Fibroblast of villous mesenchyme (primary cell): ENCODE measurements at regions not wholly inside any gene's neighbourhood (a gene's known extent, or its start where the extent isn't known, plus 50 kb on each side); places are given as distances from the start of the nearest gene placed in this dataset.
"Not testable (repeated sequence)": the region's sequence is repeated elsewhere in the genome, so short reads cannot be mapped to it uniquely, and the experiment has no call there.

Experiments
- DNase-seq: peaks from one replicate; pipeline ENCODE4 v3.0.0-alpha.2; 2010; ENCODE audit warnings: low read depth
- H3K4me3 ChIP-seq: 2 replicates; pipeline ENCODE4 v1.5.1; 2011; ENCODE audit warnings: low read depth, mild to moderate bottlenecking, low read length
- TF ChIP-seq, protein P1 (sequence below): IDR thresholded peaks from 2 replicates; pipeline ENCODE4 v1.5.1; 2012; ENCODE audit warnings: low read depth, mild to moderate bottlenecking, low read length; ENCODE audit not compliant: insufficient read depth

DNA sequence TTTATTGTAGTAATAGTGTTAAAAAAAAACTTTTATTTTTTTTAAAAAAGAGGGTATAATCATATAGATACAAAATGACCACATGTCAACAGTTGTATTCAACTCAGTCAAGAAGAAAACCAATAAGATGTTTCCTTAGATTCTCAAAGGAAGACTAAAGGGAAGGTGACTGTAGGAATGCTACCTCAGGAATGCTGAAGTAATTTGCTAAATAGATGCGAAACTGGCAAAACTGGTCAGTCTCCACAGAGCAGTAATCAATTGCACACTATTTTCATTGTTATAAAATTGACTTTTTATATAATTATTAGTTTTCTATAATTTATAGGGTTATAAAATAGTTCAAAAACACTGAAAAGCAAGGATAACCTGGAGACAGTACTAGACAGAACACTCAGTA lies 204.8 kb downstream of the GABRG2 start:
- no peak overlapping the region for H3K4me3 ChIP-seq
- DNase-seq: no peak
- TF ChIP-seq, protein P1, sequence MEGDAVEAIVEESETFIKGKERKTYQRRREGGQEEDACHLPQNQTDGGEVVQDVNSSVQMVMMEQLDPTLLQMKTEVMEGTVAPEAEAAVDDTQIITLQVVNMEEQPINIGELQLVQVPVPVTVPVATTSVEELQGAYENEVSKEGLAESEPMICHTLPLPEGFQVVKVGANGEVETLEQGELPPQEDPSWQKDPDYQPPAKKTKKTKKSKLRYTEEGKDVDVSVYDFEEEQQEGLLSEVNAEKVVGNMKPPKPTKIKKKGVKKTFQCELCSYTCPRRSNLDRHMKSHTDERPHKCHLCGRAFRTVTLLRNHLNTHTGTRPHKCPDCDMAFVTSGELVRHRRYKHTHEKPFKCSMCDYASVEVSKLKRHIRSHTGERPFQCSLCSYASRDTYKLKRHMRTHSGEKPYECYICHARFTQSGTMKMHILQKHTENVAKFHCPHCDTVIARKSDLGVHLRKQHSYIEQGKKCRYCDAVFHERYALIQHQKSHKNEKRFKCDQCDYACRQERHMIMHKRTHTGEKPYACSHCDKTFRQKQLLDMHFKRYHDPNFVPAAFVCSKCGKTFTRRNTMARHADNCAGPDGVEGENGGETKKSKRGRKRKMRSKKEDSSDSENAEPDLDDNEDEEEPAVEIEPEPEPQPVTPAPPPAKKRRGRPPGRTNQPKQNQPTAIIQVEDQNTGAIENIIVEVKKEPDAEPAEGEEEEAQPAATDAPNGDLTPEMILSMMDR: no peak

DNA sequence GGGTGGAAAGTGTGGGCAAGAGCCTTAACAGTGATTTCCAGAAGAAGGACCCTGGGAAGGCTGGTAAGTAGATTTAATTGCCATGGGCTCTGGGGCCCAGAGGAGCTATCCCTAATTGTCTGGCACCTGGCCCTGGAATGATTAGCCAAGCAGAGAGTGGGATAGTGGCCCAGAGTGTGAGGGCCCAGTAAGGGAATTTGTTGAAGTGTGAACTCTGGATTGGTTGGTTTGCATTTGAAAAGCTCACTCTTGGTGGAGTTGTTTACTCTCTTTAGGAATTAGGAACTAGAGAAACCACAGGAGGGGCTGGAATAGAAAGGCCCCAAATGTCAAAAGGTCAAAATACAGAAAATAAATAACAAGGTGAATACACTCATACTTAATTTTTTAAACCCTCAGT lies 207.1 kb downstream of the GABRG2 start:
- DNase-seq: no peak

DNA sequence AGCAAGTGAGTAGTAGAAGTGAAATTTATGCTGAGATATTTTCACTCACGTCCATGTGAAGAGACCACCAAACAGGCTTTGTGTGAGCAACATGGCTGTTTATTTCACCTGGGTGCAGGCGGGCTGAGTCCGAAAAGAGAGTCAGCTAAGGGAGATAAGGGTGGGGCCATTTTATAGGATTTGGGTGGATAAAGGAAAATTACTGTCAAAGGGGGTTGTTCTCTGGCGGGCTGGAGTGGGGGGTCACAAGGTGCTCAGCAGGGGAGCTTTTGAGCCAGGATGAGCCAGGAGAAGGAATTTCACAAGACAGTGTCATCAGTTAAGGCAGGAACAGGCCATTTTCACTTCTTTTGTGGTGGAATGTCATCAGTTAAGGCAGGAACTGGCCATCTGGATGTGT lies 207.8 kb downstream of the GABRG2 start:
- DNase-seq, H3K4me3 ChIP-seq: not testable (repeated sequence)

More for the DNA sequence above, 207.1 kb downstream of the GABRG2 start:
- TF ChIP-seq, protein P1: no peak
- no peak overlapping the region for H3K4me3 ChIP-seq

DNA sequence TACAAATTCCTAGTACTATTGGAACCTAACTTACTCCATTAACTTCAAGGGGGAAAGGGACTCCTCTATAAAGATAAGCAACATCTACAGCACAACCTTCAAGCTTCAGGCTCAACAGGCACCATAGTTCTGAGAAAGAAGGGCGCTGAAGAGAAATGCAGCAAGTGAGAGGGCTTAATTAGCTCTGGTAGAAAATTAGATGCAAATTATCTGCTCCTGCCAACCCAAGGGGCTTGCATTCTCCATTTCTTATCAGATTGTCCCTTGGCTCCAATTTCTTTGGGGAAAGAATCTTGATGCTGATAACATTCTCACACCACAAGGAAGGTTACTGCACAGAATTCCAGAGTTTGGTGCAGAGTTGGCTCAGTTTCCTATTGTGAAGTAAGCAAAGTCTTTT lies 214.6 kb downstream of the GABRG2 start:
- no peak overlapping the region for H3K4me3 ChIP-seq
- DNase-seq: no peak
- TF ChIP-seq, protein P1: no peak

DNA sequence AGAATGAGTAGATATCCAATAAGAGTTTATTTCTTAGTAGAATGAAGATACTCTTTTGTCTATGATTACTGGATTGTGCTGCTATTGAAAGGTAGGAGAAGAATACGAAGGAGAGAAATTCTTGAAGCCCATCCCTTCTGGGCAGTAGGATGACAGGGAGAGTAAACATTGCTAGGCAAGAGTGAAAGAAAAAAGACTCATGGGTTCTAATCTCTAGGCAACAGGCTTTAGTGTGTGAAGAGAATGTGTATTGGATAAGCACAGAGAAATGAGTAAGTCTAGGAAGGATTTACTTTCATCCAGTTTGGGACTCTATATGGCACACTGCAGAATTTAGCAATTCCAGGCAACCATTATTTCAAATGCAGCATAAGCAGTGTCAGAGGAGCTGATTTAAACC lies 216.0 kb downstream of the GABRG2 start:
- TF ChIP-seq, protein P1: no peak

DNA sequence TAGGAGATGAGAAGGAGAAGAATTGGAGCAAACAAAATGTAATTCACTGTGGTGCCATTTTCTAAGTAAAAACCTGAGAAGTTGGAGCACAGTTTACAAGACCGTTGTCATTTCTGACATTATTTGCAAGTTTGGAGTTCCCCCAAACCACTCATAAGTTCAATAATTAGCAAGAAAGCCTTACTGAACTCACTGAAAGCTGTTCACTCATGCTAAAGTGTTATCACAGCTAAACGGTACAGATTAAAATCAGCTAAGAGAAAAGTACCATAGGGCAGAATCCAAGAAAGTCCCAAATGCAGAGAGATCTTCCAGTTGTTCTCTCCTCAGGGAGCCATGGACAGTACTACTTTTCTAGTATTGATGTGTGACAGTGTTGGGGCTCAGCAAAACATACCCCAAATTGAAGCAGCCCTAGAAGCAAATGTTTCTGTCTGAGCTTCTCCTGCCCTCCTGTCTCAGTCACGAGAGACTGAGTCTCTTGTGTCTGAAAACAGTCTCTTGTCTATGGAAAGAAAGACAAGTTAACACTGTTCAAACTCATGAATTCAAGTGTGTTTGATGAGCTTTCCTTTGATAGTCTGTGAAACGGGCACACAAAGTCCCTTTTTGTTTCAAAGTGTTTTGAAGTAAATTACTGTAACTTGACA lies 221.2 kb downstream of the GABRG2 start:
- no peak for DNase-seq
- no peak overlapping the region for H3K4me3 ChIP-seq
- TF ChIP-seq, protein P1: no peak

More for the DNA sequence above, 216.0 kb downstream of the GABRG2 start:
- no peak overlapping the region for H3K4me3 ChIP-seq
- no peak for DNase-seq

DNA sequence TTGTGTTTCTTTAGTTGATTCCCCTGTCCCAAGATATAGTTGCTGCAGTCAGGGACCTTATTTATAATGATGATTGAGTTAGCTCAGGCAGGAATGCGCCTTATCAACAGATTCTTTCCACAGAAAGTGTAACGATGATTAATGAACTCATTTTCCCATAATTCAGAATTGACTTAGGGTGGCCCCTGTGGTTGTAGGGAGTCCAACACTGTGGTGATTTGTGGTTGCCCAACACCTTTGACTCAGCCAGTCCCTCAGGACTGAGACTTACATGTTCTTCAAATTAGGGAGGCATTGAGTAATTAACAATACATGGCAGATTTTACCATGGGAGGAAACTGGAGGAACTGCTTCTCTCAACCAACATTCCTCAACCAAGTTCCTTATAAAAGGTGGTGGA lies 221.9 kb downstream of the GABRG2 start:
- H3K4me3 ChIP-seq: no peak overlapping the region
- TF ChIP-seq, protein P1: no peak
- no peak for DNase-seq
